Cerebellar cortex (tissue), 1 donor: ENCODE measurements at regions not wholly inside any gene's neighbourhood (a gene's known extent, or its start where the extent isn't known, plus 50 kb on each side); places are given as distances from the start of the nearest gene placed in this dataset.
A peak's percentile ranks its signal among the peaks of the same experiment; 100 is the strongest.
"Not testable (repeated sequence)": the region's sequence is repeated elsewhere in the genome, so short reads cannot be mapped to it uniquely, and the experiment has no call there.

Source experiments
- DNase-seq: peaks from one replicate; pipeline ENCODE4 v3.0.0-alpha.2; 2015; ENCODE audit warnings: low spot score

- no peak for DNase-seq
Measured at GRCh38 chr15:31433091-31433490, 106.5 kb downstream of the KLF13 start.

- no peak for DNase-seq
Measured at GRCh38 chr15:31433574-31433973, 106.9 kb downstream of the KLF13 start.

- no peak for DNase-seq
Measured at GRCh38 chr15:31434275-31434587, 107.6 kb downstream of the KLF13 start.

GRCh38 chr15:31434588-31435260 lies 108.1 kb downstream of the KLF13 start:
- DNase-seq = no peak

- DNase-seq = peak; percentile 70
Measured at GRCh38 chr15:31435261-31435911, 108.8 kb downstream of the KLF13 start.

- DNase-seq = no peak
Measured at GRCh38 chr15:31435912-31436628, 109.4 kb downstream of the KLF13 start.

- DNase-seq = no peak
Measured at GRCh38 chr15:31437686-31438085, 111.1 kb downstream of the KLF13 start.

GRCh38 chr15:31438601-31439265 lies 112.1 kb downstream of the KLF13 start:
- DNase-seq = no peak

- peak; percentile 28 for DNase-seq
Measured at GRCh38 chr15:31439328-31439727, 112.7 kb downstream of the KLF13 start.

- not testable (repeated sequence) for DNase-seq
Measured at GRCh38 chr15:31440216-31440615, 113.6 kb downstream of the KLF13 start.

GRCh38 chr15:31440754-31441311 lies 114.2 kb downstream of the KLF13 start:
- DNase-seq = peak; percentile 33

- no peak for DNase-seq
Measured at GRCh38 chr15:31442226-31442625, 115.6 kb downstream of the KLF13 start.

GRCh38 chr15:31442699-31443111 lies 116.1 kb downstream of the KLF13 start:
- DNase-seq = no peak

GRCh38 chr15:31444844-31445243 lies 118.2 kb downstream of the KLF13 start:
- no peak for DNase-seq

- no peak for DNase-seq
Measured at GRCh38 chr15:31446546-31446945, 119.9 kb downstream of the KLF13 start.

GRCh38 chr15:31447931-31448634 lies 121.4 kb downstream of the KLF13 start:
- no peak for DNase-seq

- no peak for DNase-seq
Measured at GRCh38 chr15:31448635-31448979, 122.0 kb downstream of the KLF13 start.

- no peak for DNase-seq
Measured at GRCh38 chr15:31452595-31453557, 126.2 kb downstream of the KLF13 start.

GRCh38 chr15:31453558-31454318 lies 127.1 kb downstream of the KLF13 start:
- no peak for DNase-seq

GRCh38 chr15:31455499-31455898 lies 128.9 kb downstream of the KLF13 start:
- DNase-seq = no peak
